GM23248 (cell line): ENCODE measurements at regions not wholly inside any gene's neighbourhood (a gene's known extent, or its start where the extent isn't known, plus 50 kb on each side); places are given as distances from the start of the nearest gene placed in this dataset.

Source experiments
- DNase-seq: peaks from one replicate; pipeline ENCODE4 v3.0.0-alpha.2; 2015
- H2AFZ ChIP-seq: fragments of 200-600 bp; sonication (generic); 2 replicates; pipeline ENCODE4 v1.6.1; 2016; ENCODE audit warnings: antibody characterized with exemption
- H3F3A ChIP-seq: fragments of 200-600 bp; sonication (generic); 2 replicates; pipeline ENCODE4 v1.6.1; 2016; ENCODE audit warnings: mild to moderate bottlenecking, antibody characterized with exemption, mixed run types; ENCODE audit not compliant: insufficient read depth
- H3K27ac ChIP-seq: fragments of 200-600 bp; sonication (generic); 2 replicates; pipeline ENCODE4 v1.5.1; 2016; ENCODE audit warnings: mild to moderate bottlenecking
- H3K27me3 ChIP-seq: fragments of 200-600 bp; sonication (generic); replicated peaks from 2 replicates; pipeline ENCODE4 v1.6.1; 2016; ENCODE audit warnings: mild to moderate bottlenecking; ENCODE audit not compliant: insufficient read depth
- H3K36me3 ChIP-seq: fragments of 200-600 bp; sonication (generic); 2 replicates; pipeline ENCODE4 v1.6.1; 2016; ENCODE audit warnings: low read depth, mild to moderate bottlenecking
- H3K4me1 ChIP-seq: fragments of 200-600 bp; sonication (generic); 2 replicates; pipeline ENCODE4 v1.6.1; 2016; ENCODE audit warnings: mild to moderate bottlenecking; ENCODE audit not compliant: insufficient read depth
- H3K4me2 ChIP-seq: fragments of 200-600 bp; sonication (generic); one replicate; pipeline ENCODE4 v1.6.1; 2016; ENCODE audit warnings: mild to moderate bottlenecking; ENCODE audit not compliant: unreplicated experiment
- H3K4me3 ChIP-seq: fragments of 200-600 bp; sonication (generic); 2 replicates; pipeline ENCODE4 v1.5.1; 2016; ENCODE audit warnings: mild to moderate bottlenecking
- H3K79me2 ChIP-seq: fragments of 200-600 bp; sonication (generic); 2 replicates; pipeline ENCODE4 v1.6.1; 2016; ENCODE audit warnings: mild to moderate bottlenecking; ENCODE audit not compliant: insufficient read depth
- H3K9ac ChIP-seq: fragments of 200-600 bp; sonication (generic); 2 replicates; pipeline ENCODE4 v1.6.1; 2016; ENCODE audit warnings: mild to moderate bottlenecking
- H3K9me2 ChIP-seq: fragments of 200-600 bp; sonication (generic); 2 replicates; pipeline ENCODE4 v1.6.1; 2016; ENCODE audit warnings: mixed run types, mild to moderate bottlenecking, moderate library complexity; ENCODE audit not compliant: insufficient read depth
- H3K9me3 ChIP-seq: fragments of 200-600 bp; sonication (generic); one replicate; pipeline ENCODE4 v1.6.1; 2017; ENCODE audit warnings: low read depth
- H4K20me1 ChIP-seq: fragments of 200-600 bp; sonication (generic); 2 replicates; pipeline ENCODE4 v1.6.0; 2016; ENCODE audit not compliant: insufficient read depth
- EZH2 ChIP-seq: fragments of 200-600 bp; sonication (generic); IDR thresholded peaks from 2 replicates; pipeline ENCODE4 v1.6.1; 2018; ENCODE audit warnings: antibody characterized with exemption, mild to moderate bottlenecking; ENCODE audit not compliant: insufficient read depth, poor library complexity, severe bottlenecking
- EZH2phosphoT487 ChIP-seq: fragments of 200-600 bp; sonication (generic); IDR thresholded peaks from 2 replicates; pipeline ENCODE4 v1.6.1; 2018; ENCODE audit warnings: antibody characterized with exemption, moderate library complexity, mild to moderate bottlenecking, low read depth; ENCODE audit not compliant: insufficient read depth
- WGBS, 2 experiments: methylation state at CpG; one replicate each; pipeline ENCODE4 v1.1.6; 2015 to 2017; ENCODE audit warnings: low lambda C conversion rate in 2 of 2, low coverage in 1 of 2; ENCODE audit errors: missing lambda C conversion rate in 2 of 2; 5-methylcytosine and 5-hydroxymethylcytosine counted together
- in situ Hi-C: fragments of 300-500 bp; cut with MboI; formaldehyde crosslinking; loops from 2 replicates; pipeline ENCODE4 v1.15.0; 2020

DNA sequence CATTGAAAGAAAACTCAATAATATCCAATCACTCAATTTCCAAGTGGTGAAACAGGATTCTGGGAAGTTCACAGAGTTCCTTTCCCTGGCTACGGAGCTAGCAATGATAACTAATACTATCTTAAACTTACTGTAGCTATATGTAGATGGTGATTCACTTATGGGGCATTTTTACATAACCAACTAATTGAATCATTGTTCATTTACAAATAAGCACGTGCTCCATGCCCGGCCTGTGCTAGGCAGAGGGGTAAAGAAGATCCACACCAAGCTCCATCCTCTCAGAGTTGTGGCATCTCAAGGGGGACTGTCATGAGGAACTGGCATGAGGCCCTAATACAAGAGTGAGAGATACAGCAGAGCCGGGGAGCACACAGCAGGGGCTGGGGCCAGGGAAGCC, 176.3 kb downstream of the ANKRD30B start:
- Histone ChIP-seq H2AFZ (no peak overlapping the region), H4K20me1 (no peaks in the 10 kb centered on the region), H3K27ac (no peak overlapping the region), H3K4me3 (no peak overlapping the region), H3K4me1 (no peaks in the 10 kb centered on the region), H3K79me2 (no peaks in the 10 kb centered on the region), H3K9me2 (no peaks in the 10 kb centered on the region), H3K4me2 (no peak overlapping the region), H3K9ac (no peak overlapping the region), H3F3A (no peaks in the 10 kb centered on the region), H3K36me3 (no peaks in the 10 kb centered on the region), H3K27me3 (no peaks in the 10 kb centered on the region), H3K9me3 (no peaks in the 10 kb centered on the region)
- in situ Hi-C loops: no loop called here
- DNase-seq: no peak
- WGBS, 2 experiments: 65 to 72% methylated on average over 4 of the region's 4 CpGs
- TF ChIP-seq EZH2: no peak
- TF ChIP-seq EZH2phosphoT487: no peak

DNA sequence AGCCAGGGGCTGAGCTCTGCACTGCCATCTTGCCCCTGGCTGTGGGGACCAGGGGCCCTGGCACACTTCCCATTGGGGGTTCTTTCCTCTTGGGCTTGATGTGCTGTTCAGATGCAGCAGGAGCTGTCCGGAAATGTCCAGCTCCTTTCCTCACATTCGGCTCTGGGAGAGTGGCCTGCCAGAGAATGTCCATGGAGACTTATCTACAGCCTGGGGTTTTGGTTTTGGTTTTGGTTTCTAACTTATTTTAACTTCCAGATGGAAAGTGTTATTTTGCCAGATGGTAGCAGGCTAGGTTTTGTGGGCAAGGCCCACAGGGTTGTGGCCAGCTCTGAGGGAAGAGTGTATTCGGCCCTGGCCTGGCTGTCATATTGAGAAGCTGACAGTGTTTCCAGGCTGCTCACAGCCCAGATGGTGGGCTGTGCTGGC, 177.3 kb downstream of the ANKRD30B start:
- Histone ChIP-seq H3K27me3 (no peaks in the 10 kb centered on the region), H3K36me3 (no peaks in the 10 kb centered on the region), H3F3A (no peaks in the 10 kb centered on the region), H3K9ac (no peak overlapping the region), H3K9me3 (no peaks in the 10 kb centered on the region), H3K4me2 (no peak overlapping the region), H3K27ac (no peak overlapping the region), H3K4me3 (no peak overlapping the region), H3K9me2 (no peaks in the 10 kb centered on the region), H4K20me1 (no peaks in the 10 kb centered on the region), H3K4me1 (no peaks in the 10 kb centered on the region), H3K79me2 (no peaks in the 10 kb centered on the region), H2AFZ (no peak overlapping the region)
- WGBS, 2 experiments: 6 to 8% methylated on average over 3 of the region's 3 CpGs
- in situ Hi-C loops: no loop called here
- no peak for TF ChIP-seq EZH2phosphoT487
- no peak for TF ChIP-seq EZH2
- DNase-seq: no peak

- TF ChIP-seq EZH2phosphoT487 (no peak), EZH2 (no peak)
- Histone ChIP-seq H3K4me1 (no peaks in the 10 kb centered on the region), H3K27me3 (no peaks in the 10 kb centered on the region), H3K4me2 (no peak overlapping the region), H4K20me1 (no peaks in the 10 kb centered on the region), H3K4me3 (no peak overlapping the region), H3K36me3 (no peaks in the 10 kb centered on the region), H3K79me2 (no peaks in the 10 kb centered on the region), H3K9ac (no peak overlapping the region), H3F3A (no peaks in the 10 kb centered on the region), H2AFZ (no peak overlapping the region), H3K9me3 (no peaks in the 10 kb centered on the region), H3K9me2 (no peaks in the 10 kb centered on the region), H3K27ac (no peak overlapping the region)
- WGBS, 2 experiments: 29 to 31% methylated on average over 3 of the region's 3 CpGs
- in situ Hi-C loops: no loop called here
- DNase-seq: no peak
Measured at GRCh38 chr18:14927701-14928100, 179.7 kb downstream of the ANKRD30B start.

GRCh38 chr18:14928396-14928795, 180.4 kb downstream of the ANKRD30B start:
- WGBS, 2 experiments: 78 to 81% methylated on average over 6 of the region's 6 CpGs
- Histone ChIP-seq H3K4me2 (no peak overlapping the region), H2AFZ (no peak overlapping the region), H3K36me3 (no peaks in the 10 kb centered on the region), H3K9ac (no peak overlapping the region), H3K27me3 (no peaks in the 10 kb centered on the region), H3K9me3 (no peaks in the 10 kb centered on the region), H3K4me3 (no peak overlapping the region), H4K20me1 (no peaks in the 10 kb centered on the region), H3K79me2 (no peaks in the 10 kb centered on the region), H3K4me1 (no peaks in the 10 kb centered on the region), H3K27ac (no peak overlapping the region), H3F3A (no peaks in the 10 kb centered on the region), H3K9me2 (no peaks in the 10 kb centered on the region)
- no peak for DNase-seq
- TF ChIP-seq EZH2phosphoT487 (no peak), EZH2 (no peak)
- in situ Hi-C loops: no loop called here

- Histone ChIP-seq H2AFZ (no peak overlapping the region), H3K79me2 (no peaks in the 10 kb centered on the region), H3F3A (no peaks in the 10 kb centered on the region), H4K20me1 (no peaks in the 10 kb centered on the region), H3K36me3 (no peaks in the 10 kb centered on the region), H3K27me3 (no peaks in the 10 kb centered on the region), H3K27ac (no peak overlapping the region), H3K9me3 (no peaks in the 10 kb centered on the region), H3K4me1 (no peaks in the 10 kb centered on the region), H3K9me2 (no peaks in the 10 kb centered on the region), H3K4me2 (no peak overlapping the region), H3K4me3 (no peak overlapping the region), H3K9ac (no peak overlapping the region)
- no peak for DNase-seq
- in situ Hi-C loops: no loop called here
- TF ChIP-seq EZH2phosphoT487 (no peak), EZH2 (no peak)
- 35 to 41% methylated on average over 3 of the region's 3 CpGs for WGBS, 2 experiments
Measured at GRCh38 chr18:14930076-14930475, 182.1 kb downstream of the ANKRD30B start.
